ENCODE measurements at regions not wholly inside any gene's neighbourhood (a gene's known extent, or its start where the extent isn't known, plus 50 kb on each side); places are given as distances from the start of the nearest gene placed in this dataset.

DNA sequence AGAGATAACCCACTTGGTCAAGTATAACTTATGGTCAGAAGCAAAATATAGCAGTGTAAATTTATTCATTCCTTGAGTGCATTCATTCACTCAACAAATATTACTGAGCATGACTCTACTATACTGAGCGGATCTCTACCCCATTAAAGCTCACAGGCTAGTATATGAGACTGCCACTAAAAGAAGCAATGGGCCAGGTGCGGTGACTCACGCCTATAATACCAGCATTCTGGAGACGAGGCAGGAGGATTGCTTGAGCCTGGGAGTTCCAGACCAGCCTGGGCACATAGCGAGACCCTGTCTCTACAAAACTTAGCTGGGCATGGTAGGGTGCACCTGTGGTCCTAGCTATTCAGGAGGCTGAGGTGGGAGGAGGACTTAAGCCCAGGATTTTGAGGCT, 197.6 kb upstream of the BLID start:
- no peak for DNase-seq

DNA sequence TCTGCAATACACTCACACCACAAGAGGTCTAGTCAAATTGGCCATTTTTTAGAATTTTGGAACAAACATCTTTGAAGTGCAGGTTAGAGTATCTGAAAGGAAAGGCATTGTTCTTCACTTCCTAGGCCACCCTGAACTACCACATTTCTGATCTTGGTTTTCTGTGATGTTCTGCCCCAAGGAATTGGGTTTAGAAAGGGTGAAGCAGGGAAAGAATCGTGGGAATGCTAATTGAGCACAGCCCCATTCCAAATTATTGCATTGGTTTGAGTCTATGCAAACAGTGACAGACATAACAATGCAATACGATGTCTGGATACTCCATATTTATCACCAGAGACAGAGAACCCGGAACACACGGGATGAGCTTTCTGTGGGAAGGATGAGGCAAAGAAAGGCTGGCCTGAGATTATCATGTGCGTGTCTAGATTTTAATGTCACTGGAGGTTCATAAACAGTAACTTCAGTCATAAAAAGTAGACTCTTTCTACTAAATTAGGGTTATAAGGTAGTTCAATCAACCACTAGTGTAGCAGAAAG, 195.3 kb upstream of the BLID start:
- DNase-seq, result peak in 1 of 14 donors; percentile 20

DNA sequence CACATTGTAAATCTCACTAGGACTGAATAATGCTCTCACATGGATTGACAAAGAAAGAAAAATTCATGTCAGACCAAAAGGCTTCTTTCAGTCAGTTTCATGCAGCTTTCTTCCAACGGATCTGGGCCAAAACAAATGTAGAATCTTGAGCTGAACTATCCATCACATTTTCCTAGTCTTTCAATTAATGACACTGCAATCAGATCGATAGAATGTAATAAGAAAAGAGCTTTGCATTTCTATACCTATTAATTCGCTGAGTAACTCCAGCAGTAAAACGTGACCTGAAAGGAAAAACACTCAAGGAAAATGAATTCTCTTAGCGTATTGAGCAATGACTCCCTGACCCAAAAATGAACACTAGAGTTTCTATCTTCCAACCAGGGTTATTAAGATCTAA, 194.8 kb upstream of the BLID start:
- DNase-seq, result no peak

DNA sequence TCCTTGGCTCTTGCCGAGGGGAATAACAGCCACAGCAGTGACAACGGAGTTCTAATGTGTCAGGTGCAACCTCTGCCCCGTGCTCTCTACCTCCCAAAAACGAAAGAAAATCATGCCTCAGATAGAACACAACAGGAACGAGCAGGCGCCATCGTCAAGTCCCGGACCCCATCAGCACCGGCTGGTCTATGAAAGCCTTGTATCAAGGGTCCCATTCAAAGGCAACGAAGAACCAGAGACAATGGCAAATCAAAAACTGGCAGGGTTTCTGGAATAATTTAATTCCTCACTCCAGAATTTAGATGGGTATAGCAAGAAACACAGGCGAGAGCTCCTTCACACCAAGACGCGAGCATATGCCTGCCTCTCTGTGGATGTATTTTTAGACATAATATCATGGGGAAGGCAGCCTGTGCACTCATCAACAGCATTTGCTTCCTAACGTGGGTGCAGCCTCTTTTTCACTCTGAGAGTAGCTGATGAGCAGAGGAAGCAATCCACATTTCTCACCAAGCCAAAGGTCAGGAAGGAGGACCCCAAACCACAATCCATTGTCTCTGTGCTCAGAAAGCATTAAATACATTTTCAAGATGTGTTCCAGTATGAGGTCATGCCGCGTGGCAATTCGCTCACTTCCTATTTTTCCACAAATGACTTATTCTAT, 193.4 kb upstream of the BLID start:
- peak in 5 of 14 donors; percentile 41 to 84 (median 69) for DNase-seq

DNA sequence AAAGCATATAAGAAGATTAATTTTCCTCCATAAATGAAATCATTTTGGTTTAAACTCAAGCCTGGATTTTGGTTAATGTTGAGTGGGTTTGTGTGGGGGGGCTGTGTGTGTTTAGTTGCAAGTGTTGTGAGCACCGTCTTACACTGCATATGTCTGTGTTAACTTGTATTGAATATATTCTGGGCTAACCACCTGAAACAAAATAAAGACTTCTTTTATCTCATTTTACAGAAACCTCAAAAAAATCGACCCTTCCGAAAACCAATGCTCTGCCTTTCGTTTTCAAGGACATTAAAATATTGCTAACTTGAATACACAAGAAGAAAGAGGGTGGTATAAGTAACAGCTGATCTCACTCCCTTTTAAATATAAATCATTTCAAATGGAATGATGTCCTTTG, 192.2 kb upstream of the BLID start:
- DNase-seq, result no peak

DNA sequence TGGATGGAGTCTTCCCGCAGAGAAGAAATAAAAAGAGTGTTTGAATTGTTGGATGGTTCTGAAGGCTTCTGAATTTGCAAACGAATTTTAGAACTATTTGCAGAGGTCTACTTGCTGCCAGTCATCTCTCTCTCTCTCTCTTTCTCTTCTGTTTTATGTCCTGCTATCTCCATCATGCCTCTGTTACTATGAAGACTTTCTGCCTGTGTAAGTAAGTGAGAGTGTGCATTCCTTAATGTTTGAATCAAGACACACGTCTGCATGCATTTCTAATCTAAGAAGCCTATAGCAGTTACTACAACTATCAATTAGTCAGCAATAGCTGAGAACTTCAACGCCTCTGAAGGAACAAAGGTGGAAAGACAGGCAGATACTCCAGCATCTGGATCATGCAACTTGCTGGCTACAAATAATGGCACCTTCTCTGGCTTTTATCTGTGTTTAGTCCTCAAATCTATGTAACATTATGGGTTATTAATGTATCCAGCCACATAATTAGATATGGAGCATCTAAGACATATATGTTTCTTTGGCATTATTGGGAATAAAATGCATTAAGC, 191.5 kb upstream of the BLID start:
- DNase-seq, result peak in 1 of 14 donors; percentile 50

DNA sequence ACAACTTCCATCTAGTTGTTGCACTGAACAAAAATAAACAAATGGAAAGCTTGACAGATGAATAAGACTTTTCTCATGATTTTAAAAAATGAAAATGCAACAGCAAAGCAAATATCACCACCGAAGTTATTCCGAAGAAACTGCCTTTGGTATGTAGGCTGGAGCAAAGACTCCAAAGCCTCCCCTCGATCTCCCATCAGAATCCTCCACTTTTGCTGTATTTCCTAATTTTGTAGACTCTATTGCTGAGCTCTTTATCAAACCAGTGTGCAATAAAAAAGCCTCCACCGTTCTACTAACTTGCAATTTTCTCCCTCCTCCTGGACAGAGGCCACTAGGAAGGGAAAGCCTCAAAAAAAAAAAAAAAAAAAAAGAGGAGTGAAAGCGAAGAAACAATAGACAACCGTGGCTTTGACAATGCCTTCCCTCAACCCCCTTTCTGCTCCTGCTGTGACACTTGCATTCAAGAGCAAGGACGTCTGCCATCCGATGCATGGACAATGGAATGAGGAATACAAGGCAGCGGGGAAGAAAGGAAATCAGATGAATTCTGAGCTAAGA, 190.9 kb upstream of the BLID start:
- peak in 1 of 14 donors; percentile 50 for DNase-seq

DNA sequence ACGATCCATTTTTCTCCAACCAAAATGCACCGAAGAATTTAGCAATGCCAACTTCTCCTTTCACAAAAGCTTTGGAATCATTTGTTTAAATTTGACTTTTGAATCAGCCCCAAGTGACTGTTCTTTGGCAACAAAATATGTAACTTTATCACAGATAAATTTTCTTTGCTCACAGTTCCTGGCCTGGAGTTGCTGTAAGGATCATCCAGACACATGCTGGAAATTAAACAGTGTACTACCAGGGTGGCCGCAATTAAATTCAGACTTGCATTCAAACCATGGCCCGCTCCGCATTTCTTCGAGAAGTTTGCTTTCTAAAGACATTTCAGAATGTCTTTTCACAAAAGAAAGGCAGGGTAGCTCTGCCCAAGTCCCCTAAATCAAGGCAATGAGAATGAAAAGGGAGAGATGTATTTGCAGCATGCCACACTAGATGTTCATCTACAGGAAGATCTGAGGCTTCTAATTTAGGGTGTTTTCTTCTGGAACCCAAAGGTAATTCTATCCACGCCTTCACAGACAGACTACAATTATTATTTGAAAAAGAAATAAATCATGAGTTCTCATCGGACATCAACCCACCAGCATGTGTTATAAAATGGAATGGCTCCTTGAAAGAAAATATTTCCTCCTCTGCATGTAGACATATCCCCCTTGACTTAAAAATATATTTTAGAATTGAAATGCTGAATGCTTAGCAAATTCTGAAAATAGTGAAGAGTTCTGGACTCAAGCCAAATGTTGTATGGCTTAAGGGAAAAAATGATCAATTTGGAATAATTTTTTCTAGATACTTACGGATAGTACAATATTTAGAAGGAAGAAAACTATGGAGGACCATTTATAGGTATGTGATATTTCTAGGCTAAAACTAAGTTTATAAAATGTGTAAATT, 189.7 kb upstream of the BLID start:
- DNase-seq, result peak in 1 of 14 donors; percentile 9

DNA sequence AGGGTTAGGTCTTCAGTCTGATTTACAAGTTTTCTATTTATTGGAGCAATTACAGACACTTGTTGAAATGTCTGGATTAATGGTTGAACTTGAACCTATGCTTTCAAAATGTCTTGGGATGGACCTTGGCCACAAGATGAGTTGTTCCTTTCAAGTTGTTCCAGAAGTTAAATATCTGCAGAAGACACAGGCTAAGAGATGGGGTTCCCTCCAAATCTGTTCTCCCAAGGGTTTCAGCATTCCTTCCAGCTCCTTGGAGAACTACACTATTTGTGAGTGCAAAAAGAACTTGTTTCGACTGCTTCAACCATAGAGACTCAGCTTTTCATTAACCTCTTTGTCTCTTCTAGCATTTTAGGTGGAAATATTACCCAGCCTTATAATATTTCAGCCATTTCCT, 189.0 kb upstream of the BLID start:
- DNase-seq, result no peak

DNA sequence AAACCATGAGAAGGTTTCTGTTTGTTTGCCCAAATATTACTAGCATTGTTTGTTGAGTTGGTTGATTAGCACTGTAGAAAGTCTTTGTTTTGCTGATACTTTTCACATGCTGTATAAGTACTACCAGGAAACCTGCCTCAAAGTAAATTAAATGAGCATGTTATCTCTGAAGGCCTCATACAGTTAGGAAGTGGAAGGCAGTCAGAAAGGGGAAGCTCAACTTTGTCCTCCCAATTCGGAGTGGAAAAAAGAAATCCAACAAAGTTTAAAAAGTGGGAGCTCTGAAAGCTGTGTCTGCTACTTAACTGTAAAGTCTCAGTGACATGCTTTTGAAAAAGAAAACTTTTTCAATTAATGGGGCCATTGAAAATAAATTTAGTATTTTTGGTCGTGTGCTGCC, 188.3 kb upstream of the BLID start:
- DNase-seq, result no peak

DNA sequence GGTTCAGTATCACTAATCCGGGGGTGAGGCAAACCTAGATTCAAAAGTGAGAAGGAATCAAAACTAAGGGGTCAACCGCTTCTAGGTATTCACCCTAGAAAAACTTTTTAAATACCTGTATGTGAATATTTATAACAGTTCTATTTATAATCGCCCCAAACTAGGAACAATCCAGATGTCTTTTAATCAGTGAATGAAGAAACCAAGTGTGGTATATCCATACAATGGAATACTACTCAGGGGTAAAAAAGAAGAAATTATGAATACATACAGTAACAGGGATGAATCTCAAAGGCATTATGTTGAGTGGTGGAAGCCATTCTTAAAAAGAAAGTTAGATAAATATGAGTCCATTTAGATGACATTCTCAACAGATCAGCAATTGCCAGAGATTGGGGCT, 178.0 kb upstream of the BLID start:
- DNase-seq, result no peak

DNA sequence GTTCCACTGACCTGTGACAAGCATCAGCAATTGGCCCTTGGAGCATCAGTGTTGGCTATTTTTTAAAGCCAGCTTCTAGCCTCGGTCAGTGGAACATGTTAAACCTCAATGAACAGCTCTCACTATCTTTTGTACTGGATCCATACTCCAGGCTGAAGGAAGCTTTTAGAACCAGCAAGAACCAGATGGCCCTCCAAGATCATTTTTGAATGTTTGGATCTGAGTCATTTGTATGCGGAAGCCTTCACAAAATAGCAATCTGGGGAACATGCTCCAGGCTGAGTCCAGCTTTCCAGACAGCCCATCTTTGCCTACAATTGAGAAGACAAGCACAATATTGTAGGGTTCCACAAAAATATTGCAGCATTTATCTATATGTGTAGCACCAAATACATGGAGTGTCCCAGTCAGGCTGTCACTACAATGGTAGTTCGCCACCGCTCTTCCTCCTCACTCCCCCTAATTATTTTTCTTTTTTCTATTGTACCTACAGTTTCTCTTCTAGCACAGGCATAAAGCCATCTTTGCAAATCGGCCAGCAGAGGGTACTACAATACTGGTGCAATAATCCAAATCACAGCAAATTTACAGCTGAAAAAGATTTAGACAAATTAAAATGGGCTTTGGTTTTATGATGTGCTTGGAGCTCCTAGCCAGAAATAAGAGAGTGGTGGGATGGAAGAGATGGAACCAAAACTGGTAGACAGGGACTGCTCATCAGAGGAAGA, 177.4 kb upstream of the BLID start:
- DNase-seq, result peak in 1 of 14 donors; percentile 58

DNA sequence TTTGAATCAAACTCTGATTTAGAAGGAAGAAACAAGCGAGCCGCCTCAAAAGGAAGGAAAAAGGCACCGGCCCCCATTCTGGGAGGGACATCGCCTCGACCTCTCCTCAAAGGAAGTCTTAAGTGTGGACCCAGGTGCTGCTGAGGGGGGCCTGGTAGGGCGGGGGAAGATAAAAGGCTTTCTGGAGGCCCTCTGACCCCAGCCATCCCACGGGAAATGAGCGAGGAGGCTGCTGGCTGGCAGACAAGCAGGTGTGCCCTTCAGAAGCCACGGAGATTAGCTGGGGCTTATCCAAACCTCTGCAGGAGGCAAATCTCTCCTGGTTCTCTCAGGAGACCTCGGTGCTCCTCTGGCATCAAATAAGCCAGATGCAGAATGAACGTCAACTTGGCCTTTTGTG, 171.4 kb upstream of the BLID start:
- no peak for DNase-seq

DNA sequence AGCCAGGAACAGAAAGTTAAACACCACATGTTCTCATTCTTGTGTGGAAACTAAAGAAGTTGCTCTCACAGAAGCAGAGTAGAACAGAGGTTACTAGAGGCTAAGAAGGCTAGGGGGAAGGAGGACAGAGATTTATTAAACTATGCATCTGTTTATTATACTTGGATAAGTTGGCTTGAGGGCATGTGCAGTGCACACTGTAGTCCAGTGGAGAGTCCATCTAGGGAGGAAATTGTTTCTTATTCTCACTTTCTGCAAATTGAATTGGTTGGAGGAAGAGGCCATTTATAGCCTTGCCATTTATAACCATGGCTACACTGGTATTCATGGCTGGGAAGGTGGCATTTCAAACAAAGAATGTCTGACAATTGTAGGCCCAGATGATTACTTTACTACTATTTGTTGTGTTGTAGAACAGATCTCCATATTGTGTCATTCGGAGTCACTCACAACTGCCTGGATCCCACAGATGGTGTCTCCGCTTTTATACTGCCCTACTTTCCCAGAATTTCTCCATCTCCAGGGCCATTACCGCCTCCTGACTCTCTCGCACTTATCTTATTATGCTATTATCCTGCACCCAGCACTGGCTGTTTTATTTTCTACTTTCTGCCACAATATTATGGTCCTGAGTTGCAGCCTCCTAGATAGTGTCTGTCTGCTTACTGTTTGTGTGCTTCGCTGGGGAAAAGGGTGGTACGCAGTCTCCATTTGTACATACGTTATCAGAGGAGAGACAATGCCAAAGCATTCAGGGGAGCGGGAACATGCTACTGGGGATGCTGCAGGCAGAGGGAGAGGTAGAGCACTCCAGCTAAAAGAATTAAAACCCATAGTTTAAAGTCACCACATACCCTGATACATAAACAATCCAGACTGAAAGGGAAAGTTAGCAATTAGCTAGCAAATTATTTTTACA, 169.3 kb upstream of the BLID start:
- no peak for DNase-seq

DNA sequence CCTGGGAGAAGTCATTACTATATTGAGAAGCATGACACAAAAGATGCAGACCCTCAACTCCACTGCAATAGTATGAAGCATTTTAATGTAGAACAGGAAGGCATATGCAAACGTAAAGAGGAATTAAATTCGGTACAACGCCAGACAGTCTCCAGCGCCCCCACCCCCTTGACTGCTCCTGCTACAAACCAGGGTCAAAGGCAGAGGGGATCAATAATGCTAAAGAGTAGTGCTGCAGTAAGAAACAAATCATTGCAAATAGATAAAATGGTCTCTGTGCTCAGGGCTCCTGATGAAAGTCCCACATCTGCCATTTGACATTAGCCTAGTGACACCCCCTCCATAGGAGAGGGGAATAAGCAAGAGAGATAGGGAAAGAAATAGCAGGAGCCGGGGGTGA, 164.9 kb upstream of the BLID start:
- DNase-seq, result no peak

DNA sequence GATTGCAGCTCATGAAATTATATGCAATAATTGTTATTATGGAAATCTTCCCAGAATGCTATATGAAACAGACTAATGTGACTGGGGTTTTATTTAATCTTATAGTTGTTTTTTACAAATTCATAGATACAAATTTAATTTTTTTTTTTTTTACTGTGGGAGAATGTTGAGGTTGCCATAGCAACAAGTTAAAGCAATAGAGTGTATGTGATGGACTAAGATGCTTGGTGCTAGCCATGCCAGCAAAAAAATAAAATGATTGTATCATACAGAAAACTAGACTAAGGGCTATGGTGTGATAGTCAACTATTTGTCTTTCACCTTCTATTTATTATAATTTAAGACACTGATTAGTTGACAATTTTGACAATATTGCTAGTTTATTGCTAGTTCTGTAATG, 163.2 kb upstream of the BLID start:
- DNase-seq, result no peak

DNA sequence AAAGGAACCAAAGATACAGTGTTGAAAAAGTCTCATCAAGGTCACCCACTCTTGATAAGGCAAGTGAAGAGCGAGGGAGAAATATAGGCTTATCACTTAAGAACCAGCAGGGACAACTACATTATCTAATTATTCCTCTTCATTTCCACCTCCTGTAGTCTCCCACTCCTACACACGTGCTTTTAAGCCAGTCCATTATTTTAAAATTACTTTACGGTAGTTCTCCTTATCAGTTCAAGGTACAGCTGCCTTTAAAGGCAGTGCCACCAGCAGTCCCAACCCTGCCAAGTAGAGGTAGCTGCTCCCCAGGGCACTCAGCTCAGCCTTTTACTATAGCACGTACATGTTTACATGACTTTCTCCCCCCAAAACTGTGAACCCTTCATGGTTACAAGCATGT, 161.5 kb upstream of the BLID start:
- DNase-seq, result no peak

DNA sequence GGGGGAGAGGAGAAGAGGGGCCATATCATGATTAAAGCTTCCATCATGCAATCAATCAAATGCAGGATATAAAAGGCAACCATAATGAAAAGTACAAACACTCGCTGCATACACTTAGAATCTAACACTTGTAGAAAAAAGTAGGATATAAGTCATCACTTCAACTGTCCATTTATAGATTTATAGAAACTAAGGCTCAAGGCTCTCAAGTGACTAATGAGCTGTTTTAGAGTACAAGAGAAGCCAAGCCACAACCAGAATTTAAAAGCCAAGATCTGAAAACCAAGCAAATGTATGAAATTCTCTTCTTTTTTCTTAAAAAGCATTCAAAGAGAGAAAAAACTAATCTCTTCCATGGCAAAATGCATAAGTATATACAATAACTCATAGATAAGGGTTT, 160.2 kb upstream of the BLID start:
- no peak for DNase-seq

DNA sequence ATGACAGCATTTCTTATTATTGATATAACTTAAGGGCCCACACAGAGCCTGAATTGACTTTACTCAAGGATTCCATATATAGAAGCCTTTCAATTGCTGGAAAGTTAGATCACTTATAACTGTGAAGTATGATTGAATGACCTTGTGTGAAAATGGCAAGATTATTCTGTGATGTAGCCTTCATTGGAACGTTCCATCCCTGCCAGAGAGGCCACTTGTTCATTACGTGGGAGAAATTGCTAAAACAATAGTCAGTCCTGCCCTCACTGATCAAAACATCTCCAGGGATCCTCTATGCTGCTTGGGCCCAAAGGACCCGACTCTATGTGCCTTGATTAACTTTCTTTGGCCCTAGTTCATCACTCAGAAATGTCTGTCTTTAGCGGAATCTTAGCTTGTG, 159.5 kb upstream of the BLID start:
- DNase-seq, result no peak

DNA sequence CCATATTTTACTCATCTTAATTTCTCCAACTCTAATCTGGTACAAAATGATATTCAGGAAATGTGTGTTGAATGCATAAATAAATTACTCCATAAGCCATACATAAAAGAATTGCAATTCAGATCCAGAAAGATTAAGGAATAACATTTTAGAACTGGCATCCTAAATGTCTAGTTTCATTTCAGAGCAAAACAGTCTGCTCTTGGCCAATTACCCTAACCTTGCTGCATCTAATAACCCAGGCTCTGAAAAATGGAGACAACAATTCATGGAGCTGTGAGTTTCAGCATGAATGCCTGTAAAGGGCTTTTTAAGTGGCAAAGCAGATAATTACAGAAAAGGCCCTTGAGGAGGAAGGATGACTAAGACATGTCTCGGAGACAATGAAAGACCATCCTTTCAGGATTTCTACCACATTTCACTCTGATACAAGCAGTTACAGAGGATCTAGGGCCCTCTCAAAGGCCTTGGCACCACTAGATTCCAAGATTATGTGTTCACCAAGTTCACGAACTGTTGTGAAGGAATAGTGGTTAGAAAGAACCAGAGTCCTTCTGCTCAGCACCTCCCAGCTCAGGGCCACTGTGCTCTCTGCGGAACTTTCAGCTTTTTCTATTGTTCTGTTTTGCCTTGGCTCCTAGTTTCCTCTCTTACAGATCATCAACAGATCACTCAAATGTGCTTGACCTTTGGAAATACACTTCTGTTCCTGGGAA, 157.6 kb upstream of the BLID start:
- DNase-seq, result no peak

DNA sequence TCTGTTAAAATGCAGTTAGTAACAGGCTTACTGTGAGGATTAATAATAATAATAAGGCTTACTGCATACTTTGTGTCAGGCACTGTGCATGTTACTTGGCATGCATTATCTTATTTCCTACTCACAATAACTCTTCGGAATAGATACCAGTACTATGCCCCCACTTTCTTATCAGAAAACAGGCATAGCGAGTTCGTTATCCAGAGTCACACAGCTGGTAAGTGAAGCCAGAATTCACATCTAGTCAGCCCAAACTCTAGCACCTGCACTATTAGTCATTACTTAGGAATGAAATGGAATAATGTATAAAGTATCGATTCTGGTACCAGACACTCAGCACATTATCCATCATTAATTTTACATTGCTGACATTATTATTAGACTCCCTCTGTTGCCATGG, 155.7 kb upstream of the BLID start:
- no peak for DNase-seq

Measured in C1 segment of cervical spinal cord (tissue), 14 donors.